CD4-positive, alpha-beta memory T cell (primary cell): ENCODE measurements at regions not wholly inside any gene's neighbourhood (a gene's known extent, or its start where the extent isn't known, plus 50 kb on each side); places are given as distances from the start of the nearest gene placed in this dataset.

Experiments
- CTCF ChIA-PET: fragments of 350-600 bp; sonication (Branson Sonifier 250); formaldehyde crosslinking; loops from one replicate; lab custom pipeline; 2021; ENCODE audit warnings: inconsistent platforms; ENCODE audit not compliant: partially characterized antibody; lab: Charles Lee
- POLR2A ChIA-PET: fragments of 350-600 bp; sonication (Branson Sonifier 250); formaldehyde crosslinking; loops from one replicate; lab custom pipeline; 2021; ENCODE audit not compliant: partially characterized antibody; lab: Charles Lee
- DNase-seq, 5 donors: peaks; one replicate each; pipeline versions ENCODE4 v3.0.0 to v3.0.0-alpha.2; 2020 to 2022; ENCODE audit warnings: mixed read lengths in 1 of 5
- H3K27ac ChIP-seq: one replicate; pipeline ENCODE4 v1.7.0; 2013; ENCODE audit warnings: low read depth, low read length
- H3K27me3 ChIP-seq: 2 replicates; pipeline ENCODE4 v1.7.0; 2013; ENCODE audit warnings: mild to moderate bottlenecking, low read length, moderate library complexity; ENCODE audit not compliant: insufficient read depth
- H3K36me3 ChIP-seq: 2 replicates; pipeline ENCODE4 v1.7.0; 2013; ENCODE audit warnings: mild to moderate bottlenecking, low read length, moderate library complexity; ENCODE audit not compliant: insufficient read depth
- H3K4me1 ChIP-seq: 2 replicates; pipeline ENCODE4 v1.7.0; 2013; ENCODE audit warnings: mild to moderate bottlenecking, low read length, moderate library complexity; ENCODE audit not compliant: insufficient read depth
- H3K4me3 ChIP-seq, 2 donors: one replicate each; pipeline ENCODE4 v1.7.0; 2013; ENCODE audit warnings: low read length in 2 of 2, mild to moderate bottlenecking in 1 of 2
- H3K9me3 ChIP-seq, 2 donors: one replicate each; pipeline ENCODE4 v1.7.0; 2013; ENCODE audit warnings: low read length in 2 of 2, control low read depth in 1 of 2; ENCODE audit not compliant: control insufficient read depth in 1 of 2
- H3K27ac Mint-ChIP-seq, 7 donors: one replicate each; pipeline ENCODE4 v1.8.0; 2020 to 2021; ENCODE audit warnings: mixed read lengths in 7 of 7, mild to moderate bottlenecking in 6 of 7, inconsistent platforms in 3 of 7, moderate library complexity in 3 of 7
- H3K27me3 Mint-ChIP-seq, 2 donors: one replicate each; pipeline ENCODE4 v1.8.0; 2020 to 2021; ENCODE audit warnings: mixed read lengths in 2 of 2
- H3K36me3 Mint-ChIP-seq, 2 donors: one replicate each; pipeline ENCODE4 v1.8.0; 2020 to 2021; ENCODE audit warnings: mixed read lengths in 2 of 2, inconsistent platforms in 1 of 2, mild to moderate bottlenecking in 1 of 2
- H3K4me1 Mint-ChIP-seq, 4 donors: one replicate each; pipeline ENCODE4 v1.8.0; 2020 to 2021; ENCODE audit warnings: mixed read lengths in 4 of 4, mild to moderate bottlenecking in 1 of 4
- H3K4me3 Mint-ChIP-seq, 8 donors: one replicate each; pipeline ENCODE4 v1.8.0; 2020 to 2021; ENCODE audit warnings: mixed read lengths in 8 of 8, mild to moderate bottlenecking in 7 of 8, moderate library complexity in 6 of 8, inconsistent platforms in 3 of 8
- H3K9me3 Mint-ChIP-seq, 8 donors: one replicate each; pipeline ENCODE4 v1.8.0; 2020 to 2021; ENCODE audit warnings: mixed read lengths in 8 of 8, mild to moderate bottlenecking in 5 of 8, inconsistent platforms in 3 of 8, moderate library complexity in 1 of 8
- intact Hi-C: fragments of 100-400 bp; cut with micrococcal nuclease; formaldehyde crosslinking; loops from one replicate; pipeline ENCODE4 v1.15.1; 2023

DNA sequence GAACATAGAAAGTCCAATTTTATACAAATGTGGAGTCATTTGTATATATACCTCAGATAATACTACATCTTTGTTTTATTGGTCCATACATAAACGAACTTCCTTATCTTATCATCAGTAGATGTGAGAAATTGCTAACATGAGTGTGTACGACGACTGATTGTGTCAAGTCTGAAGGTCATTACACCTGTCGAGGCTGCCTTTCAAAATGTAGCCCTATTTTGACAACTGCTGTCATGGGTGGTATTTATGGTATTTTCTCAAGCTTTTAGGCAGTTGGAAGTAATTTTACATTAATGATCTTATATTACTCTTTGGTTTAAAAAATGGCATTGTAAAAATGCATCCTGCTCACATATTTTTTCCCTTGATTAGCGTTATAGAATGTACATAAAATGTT is 183.7 kb upstream of the DNAJC19 start:
- peaks cover 0 to 3% (median 0%) of the 10 kb centered on the region in 8 donors for H3K9me3 Mint-ChIP-seq
- intact Hi-C loops: no loop called here
- no peak overlapping the region for H3K4me3 Mint-ChIP-seq
- Histone ChIP-seq H3K9me3 (no peaks in the 10 kb centered on the region), H3K4me1 (no peaks in the 10 kb centered on the region), H3K4me3 (no peak overlapping the region), H3K27ac (no peak overlapping the region), H3K27me3 (no peaks in the 10 kb centered on the region), H3K36me3 (no peaks in the 10 kb centered on the region)
- ChIA-PET CTCF (no interaction called here), POLR2A (no interaction called here)
- peaks cover 0 to 2% (median 0%) of the 10 kb centered on the region in 4 donors for H3K4me1 Mint-ChIP-seq
- peaks cover 0 to 2% of the 10 kb centered on the region in 2 donors for H3K27me3 Mint-ChIP-seq
- no peak overlapping the region for H3K27ac Mint-ChIP-seq
- H3K36me3 Mint-ChIP-seq: no peaks in the 10 kb centered on the region
- DNase-seq: no peak

DNA sequence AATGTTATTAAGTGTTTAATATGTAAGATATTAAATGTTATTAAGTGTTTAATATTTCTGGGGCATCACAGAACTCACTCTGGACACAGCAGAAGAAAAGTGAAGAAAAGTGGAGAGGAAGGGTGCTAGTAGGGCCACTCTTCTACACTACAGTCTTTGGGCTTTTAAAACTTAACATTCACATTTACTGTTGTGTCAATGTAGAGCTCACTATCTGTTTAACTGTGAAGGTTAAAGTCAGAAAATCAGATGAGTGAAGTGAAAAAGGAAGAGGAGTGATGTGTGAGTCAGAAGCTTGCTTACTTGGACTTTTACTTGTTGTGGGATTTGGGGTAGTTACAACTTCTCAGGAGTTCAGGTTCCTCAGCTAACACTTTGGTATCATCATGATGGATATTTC is 145.3 kb upstream of the DNAJC19 start:
- POLR2A ChIA-PET: no interaction called here
- no peak for DNase-seq
- intact Hi-C loops: no loop called here

DNA sequence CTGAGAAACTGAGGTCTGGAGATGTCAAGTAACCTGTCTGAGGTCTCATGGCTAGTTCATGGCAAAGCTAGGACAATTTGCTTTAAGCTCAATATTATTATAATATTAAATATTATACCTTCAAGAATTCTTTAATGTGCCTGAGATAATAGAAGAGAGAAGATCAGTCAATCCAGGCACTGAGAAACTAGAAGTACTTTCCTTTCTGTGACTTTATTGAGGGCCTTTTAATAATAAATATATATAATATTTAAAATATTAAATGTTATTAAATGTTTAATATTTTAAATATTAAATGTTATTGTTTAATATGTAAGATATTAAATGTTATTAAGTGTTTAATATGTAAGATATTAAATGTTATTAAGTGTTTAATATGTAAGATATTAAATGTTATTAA is 144.3 kb upstream of the DNAJC19 start:
- ChIA-PET POLR2A (no interaction called here), CTCF (no interaction called here)
- no peaks in the 10 kb centered on the region for H3K36me3 Mint-ChIP-seq
- H3K4me1 Mint-ChIP-seq: no peaks in the 10 kb centered on the region
- Histone ChIP-seq H3K27me3 (no peaks in the 10 kb centered on the region), H3K4me3 (no peak overlapping the region), H3K27ac (no peak overlapping the region), H3K36me3 (no peaks in the 10 kb centered on the region), H3K4me1 (no peaks in the 10 kb centered on the region), H3K9me3 (no peaks in the 10 kb centered on the region)
- no peak for DNase-seq
- H3K27me3 Mint-ChIP-seq: no peaks in the 10 kb centered on the region
- no peak overlapping the region for H3K27ac Mint-ChIP-seq
- peaks cover 2 to 6% (median 4%) of the 10 kb centered on the region in 8 donors for H3K9me3 Mint-ChIP-seq
- intact Hi-C loops: no loop called here
- no peak overlapping the region for H3K4me3 Mint-ChIP-seq

More for the DNA sequence above, 145.3 kb upstream of the DNAJC19 start:
- CTCF ChIA-PET: no interaction called here
- peaks cover 2 to 9% (median 5%) of the 10 kb centered on the region in 8 donors for H3K9me3 Mint-ChIP-seq
- Histone ChIP-seq H3K36me3 (no peaks in the 10 kb centered on the region), H3K4me3 (no peak overlapping the region), H3K4me1 (no peaks in the 10 kb centered on the region), H3K27me3 (no peaks in the 10 kb centered on the region), H3K27ac (no peak overlapping the region), H3K9me3 (no peaks in the 10 kb centered on the region)
- H3K27ac Mint-ChIP-seq: no peak overlapping the region
- H3K27me3 Mint-ChIP-seq: no peaks in the 10 kb centered on the region
- H3K4me3 Mint-ChIP-seq: no peak overlapping the region
- no peaks in the 10 kb centered on the region for H3K36me3 Mint-ChIP-seq
- H3K4me1 Mint-ChIP-seq: no peaks in the 10 kb centered on the region

DNA sequence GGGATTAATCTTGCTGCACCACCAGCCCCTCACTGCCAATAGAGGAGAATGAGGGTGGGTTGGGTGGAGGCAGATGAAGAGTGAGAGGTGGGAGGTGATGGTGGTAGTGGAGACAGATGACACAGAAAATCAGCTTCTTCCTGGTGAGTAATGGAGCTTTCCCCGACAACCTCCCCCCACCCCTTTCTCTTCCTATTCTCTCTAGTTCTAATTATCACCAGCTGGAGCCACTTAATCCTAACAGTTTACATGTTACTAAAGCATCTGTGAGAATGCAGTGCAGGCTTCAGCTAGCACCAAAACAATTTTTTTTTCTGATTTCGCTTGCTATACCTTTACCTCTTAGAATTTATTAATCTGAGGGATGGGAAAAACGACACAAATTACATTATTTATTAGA is 116.1 kb upstream of the DNAJC19 start:
- Mint-ChIP-seq H3K36me3 (peaks cover 0 to 4% of the 10 kb centered on the region in 2 donors), H3K4me1 (no peaks in the 10 kb centered on the region), H3K4me3 (no peak overlapping the region), H3K27me3 (peaks cover 0 to 4% of the 10 kb centered on the region in 2 donors), H3K9me3 (peaks cover 2 to 27% (median 13%) of the 10 kb centered on the region in 8 donors), H3K27ac (no peak overlapping the region)
- no peaks in the 10 kb centered on the region for H3K27me3 ChIP-seq
- no peak overlapping the region for H3K27ac ChIP-seq
- POLR2A ChIA-PET: no interaction called here
- DNase-seq: no peak
- no peaks in the 10 kb centered on the region for H3K36me3 ChIP-seq
- intact Hi-C loops: no loop called here
- H3K4me3 ChIP-seq: no peak overlapping the region
- no peaks in the 10 kb centered on the region for H3K4me1 ChIP-seq
- peaks cover 0 to 3% of the 10 kb centered on the region in 2 donors for H3K9me3 ChIP-seq
- CTCF ChIA-PET: no interaction called here

DNA sequence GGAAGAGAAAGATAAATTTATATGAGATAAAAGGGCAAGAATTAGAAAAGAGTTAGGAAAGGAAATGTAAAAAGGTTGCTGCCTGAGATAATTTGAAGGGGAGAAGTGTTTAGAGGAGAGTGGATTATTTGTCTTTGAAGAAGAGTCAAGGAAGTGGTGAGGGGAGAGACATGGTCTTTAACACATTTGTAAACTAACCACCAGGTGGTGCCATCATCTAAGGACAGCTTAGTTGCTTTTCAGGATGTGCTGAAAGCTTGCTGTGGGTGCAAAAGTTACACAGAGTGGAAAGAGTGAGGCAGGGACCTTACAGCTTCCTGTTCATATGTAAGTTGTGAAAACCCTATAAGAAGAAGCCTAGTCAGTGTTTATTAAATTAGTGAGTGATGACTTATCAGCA is 114.1 kb upstream of the DNAJC19 start:
- H3K4me3 ChIP-seq: no peak overlapping the region
- no peaks in the 10 kb centered on the region for H3K4me1 Mint-ChIP-seq
- H3K27me3 Mint-ChIP-seq: peaks cover 0 to 4% of the 10 kb centered on the region in 2 donors
- POLR2A ChIA-PET: no interaction called here
- no peak overlapping the region for H3K4me3 Mint-ChIP-seq
- H3K9me3 Mint-ChIP-seq: peaks cover 2 to 27% (median 13%) of the 10 kb centered on the region in 8 donors
- H3K4me1 ChIP-seq: no peaks in the 10 kb centered on the region
- CTCF ChIA-PET: no interaction called here
- peaks cover 0 to 4% of the 10 kb centered on the region in 2 donors for H3K36me3 Mint-ChIP-seq
- H3K27ac Mint-ChIP-seq: no peak overlapping the region
- no peak for DNase-seq
- H3K27me3 ChIP-seq: no peaks in the 10 kb centered on the region
- no peak overlapping the region for H3K27ac ChIP-seq
- peaks cover 0 to 3% of the 10 kb centered on the region in 2 donors for H3K9me3 ChIP-seq
- intact Hi-C loops: no loop called here
- no peaks in the 10 kb centered on the region for H3K36me3 ChIP-seq

DNA sequence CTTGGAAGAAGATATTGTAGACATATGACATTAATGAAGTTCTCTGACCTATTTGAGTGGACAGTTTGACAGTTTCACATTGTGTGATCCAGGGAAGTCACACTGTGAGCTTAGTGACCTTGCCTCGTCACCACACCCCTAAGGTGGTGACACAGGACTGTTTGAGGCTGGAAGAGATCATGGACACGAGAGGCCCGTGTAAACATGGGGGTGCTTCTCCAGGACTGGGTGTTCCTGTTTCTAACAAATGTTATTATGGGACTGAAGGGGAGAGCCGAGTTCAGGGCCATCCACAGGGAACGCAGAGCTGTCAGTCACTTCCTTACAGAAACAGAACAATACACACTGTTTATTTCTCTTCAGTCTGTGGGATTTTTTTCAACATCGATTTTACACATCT is 96.5 kb upstream of the DNAJC19 start:
- H3K36me3 Mint-ChIP-seq: peaks cover 0 to 3% of the 10 kb centered on the region in 2 donors
- intact Hi-C loops: no loop called here
- no peaks in the 10 kb centered on the region for H3K27me3 ChIP-seq
- peaks cover 0 to 8% (median 1%) of the 10 kb centered on the region in 8 donors for H3K9me3 Mint-ChIP-seq
- H3K36me3 ChIP-seq: no peaks in the 10 kb centered on the region
- H3K27ac Mint-ChIP-seq: peak overlapping the region in 1 of 7 donors; percentile 17
- H3K27me3 Mint-ChIP-seq: peaks cover 0 to 4% of the 10 kb centered on the region in 2 donors
- H3K4me3 Mint-ChIP-seq: no peak overlapping the region
- H3K9me3 ChIP-seq: no peaks in the 10 kb centered on the region
- peaks cover 0 to 2% (median 0%) of the 10 kb centered on the region in 4 donors for H3K4me1 Mint-ChIP-seq
- H3K4me3 ChIP-seq: no peak overlapping the region
- CTCF ChIA-PET: no interaction called here
- POLR2A ChIA-PET: no interaction called here
- H3K4me1 ChIP-seq: no peaks in the 10 kb centered on the region
- no peak overlapping the region for H3K27ac ChIP-seq
- DNase-seq: no peak

DNA sequence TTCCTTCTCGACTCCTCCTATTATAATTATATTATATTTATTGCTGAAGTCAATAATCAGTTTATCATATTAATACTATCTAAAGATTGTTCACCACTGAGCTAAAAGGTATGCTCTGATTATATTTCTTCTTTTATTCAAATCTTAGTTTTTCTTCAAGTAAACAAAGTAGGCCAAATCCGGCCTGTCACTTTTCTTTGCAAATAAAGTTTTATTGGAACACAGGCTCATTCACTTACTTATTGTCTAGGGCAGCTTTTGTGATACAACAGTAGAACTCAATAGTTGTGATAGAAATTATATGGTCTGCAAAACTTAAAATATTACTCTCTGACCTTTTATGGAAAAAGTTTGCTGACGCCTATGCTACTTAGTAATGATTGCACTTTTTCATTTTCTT is 92.4 kb upstream of the DNAJC19 start:
- Histone ChIP-seq H3K36me3 (no peaks in the 10 kb centered on the region), H3K4me1 (no peaks in the 10 kb centered on the region), H3K27ac (no peak overlapping the region), H3K9me3 (no peaks in the 10 kb centered on the region), H3K27me3 (no peaks in the 10 kb centered on the region), H3K4me3 (no peak overlapping the region)
- Mint-ChIP-seq H3K36me3 (no peaks in the 10 kb centered on the region), H3K27me3 (peaks cover 0 to 4% of the 10 kb centered on the region in 2 donors), H3K9me3 (no peaks in the 10 kb centered on the region), H3K27ac (no peak overlapping the region), H3K4me3 (no peak overlapping the region), H3K4me1 (peaks cover 0 to 2% (median 0%) of the 10 kb centered on the region in 4 donors)
- ChIA-PET POLR2A (no interaction called here), CTCF (no interaction called here)
- intact Hi-C loops: no loop called here
- DNase-seq: no peak

DNA sequence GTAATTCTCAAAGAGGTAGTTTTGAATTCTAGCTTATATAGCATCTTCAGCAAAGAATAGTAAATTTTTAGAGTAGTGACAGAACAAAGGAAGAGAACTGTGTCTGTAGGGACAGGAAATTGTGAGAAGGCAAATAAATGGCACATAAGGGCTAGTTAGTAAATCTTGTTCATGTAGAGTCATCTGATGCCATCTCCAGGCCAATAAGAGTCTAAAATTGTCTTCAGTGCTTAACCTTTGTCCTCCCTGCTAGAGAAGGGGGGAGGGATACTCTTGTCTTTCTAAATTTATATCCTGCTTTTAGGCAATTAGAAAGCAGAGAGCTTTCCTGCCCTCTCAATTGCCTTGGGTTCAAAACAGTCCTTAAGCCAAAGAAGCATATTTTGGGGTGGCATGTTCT is 87.0 kb upstream of the DNAJC19 start:
- DNase-seq: no peak
- POLR2A ChIA-PET: no interaction called here
- CTCF ChIA-PET: no interaction called here
- no peak overlapping the region for H3K4me3 ChIP-seq
- H3K4me3 Mint-ChIP-seq: no peak overlapping the region
- H3K9me3 Mint-ChIP-seq: peaks cover 4 to 24% (median 13%) of the 10 kb centered on the region in 8 donors
- no peaks in the 10 kb centered on the region for H3K36me3 Mint-ChIP-seq
- H3K27me3 Mint-ChIP-seq: peaks cover 3 to 8% of the 10 kb centered on the region in 2 donors
- H3K36me3 ChIP-seq: no peaks in the 10 kb centered on the region
- H3K27me3 ChIP-seq: no peaks in the 10 kb centered on the region
- H3K27ac Mint-ChIP-seq: no peak overlapping the region
- intact Hi-C loops: no loop called here
- no peaks in the 10 kb centered on the region for H3K9me3 ChIP-seq
- H3K4me1 ChIP-seq: no peaks in the 10 kb centered on the region
- H3K27ac ChIP-seq: no peak overlapping the region
- H3K4me1 Mint-ChIP-seq: no peaks in the 10 kb centered on the region
